Hypothalamus (tissue), 51 donors: ENCODE measurements at regions not wholly inside any gene's neighbourhood (a gene's known extent, or its start where the extent isn't known, plus 50 kb on each side); places are given as distances from the start of the nearest gene placed in this dataset.
"Not testable (repeated sequence)": the region's sequence is repeated elsewhere in the genome, so short reads cannot be mapped to it uniquely, and the experiment has no call there.

Experiments used
- DNase-seq, 51 donors: peaks; one replicate each; lab custom pipeline; 2025; lab: John Stamatoyannopoulos, UW

DNA sequence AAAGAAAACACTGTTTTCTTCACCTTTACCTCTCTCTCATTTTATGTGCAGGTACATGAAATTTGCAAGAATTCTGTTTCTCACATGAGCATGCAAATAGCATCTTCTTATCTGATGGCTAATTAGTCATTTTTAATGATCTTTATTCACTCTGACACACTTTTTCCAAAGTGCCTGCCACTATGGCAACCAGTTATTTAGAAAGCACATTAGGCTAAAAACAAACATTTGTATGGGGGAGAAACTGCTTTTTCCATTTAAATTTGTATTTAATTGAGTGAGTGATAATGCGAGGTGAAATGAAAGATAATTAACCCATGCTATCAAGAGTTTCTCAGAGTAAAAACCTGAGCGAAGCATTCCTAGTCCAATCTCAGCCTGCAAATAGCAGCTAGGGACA lies 365.0 kb downstream of the MAT2B start:
- no peak for DNase-seq

DNA sequence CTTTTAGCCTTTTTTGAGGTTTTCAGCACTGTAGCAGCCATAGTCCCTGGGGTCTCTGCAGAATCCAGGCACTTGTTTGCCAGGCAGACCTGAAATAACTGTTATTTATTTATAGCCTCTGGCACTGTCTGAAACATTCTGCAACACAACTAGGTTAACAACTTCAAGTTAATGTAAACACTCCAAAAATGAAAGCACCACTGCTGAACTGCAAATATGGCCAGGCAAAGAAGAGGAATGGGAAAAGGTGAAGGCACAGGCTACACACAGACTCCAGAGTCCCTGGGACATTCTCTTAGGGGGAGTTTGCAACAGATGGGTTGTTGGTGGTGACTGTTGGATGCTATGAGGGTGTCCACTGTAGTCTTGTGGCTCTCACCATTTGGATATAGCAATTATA lies 369.0 kb downstream of the MAT2B start:
- no peak for DNase-seq

DNA sequence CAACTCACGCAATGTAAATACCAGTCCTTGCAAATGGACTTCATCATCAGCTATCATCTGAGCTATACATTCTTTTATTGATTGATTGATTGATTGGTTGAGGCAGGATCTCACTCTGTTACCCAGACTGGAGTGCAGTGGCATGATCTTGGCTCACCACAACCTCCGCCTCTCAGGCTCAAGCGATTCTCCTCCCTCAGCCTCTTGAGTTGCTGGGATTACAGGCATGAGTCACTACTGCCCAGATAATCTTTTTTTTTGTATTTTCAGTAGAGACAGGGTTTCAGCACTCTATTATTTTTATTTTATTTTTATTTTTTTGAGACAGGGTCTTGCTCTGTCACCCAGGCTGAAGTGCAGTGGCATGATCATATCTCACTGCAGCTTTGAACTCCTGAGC lies 369.5 kb downstream of the MAT2B start:
- DNase-seq = not testable (repeated sequence)

DNA sequence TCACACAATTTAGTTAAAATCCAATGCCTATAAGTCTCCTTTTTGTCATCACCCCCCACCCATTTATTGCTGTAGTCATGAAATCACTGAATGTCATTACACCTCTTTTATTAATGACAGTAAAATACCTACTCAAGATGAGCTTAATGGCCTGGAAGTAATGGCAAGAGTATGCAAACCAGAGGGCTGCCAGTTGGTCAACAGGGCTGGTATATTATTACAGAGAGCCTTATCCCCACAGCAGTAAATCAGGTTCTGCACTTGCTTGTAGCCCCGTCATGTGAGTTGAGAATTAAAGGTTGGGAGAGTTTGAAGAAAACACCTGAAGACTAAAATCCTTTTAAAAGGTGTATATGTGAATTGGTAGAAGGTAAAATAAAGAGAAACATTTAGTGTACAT lies 372.4 kb downstream of the MAT2B start:
- no peak for DNase-seq

DNA sequence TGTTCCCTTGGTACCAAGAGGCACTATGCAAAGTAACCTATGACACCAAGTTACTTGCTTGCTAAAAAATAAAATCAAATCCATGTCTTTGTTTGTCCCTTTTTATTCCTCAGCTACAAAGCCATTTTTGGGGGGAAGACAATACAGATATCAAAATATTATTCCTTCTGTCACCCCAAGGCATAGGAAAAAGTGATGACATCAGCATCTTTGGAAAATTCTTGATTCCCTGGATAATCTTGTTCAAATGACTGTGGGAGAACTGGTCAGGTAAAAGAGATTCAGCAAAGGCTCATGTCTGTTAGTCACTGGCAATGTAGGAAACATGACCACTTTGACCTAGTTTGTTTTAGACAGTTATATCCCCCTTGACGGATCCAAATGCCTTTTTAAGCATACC lies 373.1 kb downstream of the MAT2B start:
- no peak for DNase-seq

DNA sequence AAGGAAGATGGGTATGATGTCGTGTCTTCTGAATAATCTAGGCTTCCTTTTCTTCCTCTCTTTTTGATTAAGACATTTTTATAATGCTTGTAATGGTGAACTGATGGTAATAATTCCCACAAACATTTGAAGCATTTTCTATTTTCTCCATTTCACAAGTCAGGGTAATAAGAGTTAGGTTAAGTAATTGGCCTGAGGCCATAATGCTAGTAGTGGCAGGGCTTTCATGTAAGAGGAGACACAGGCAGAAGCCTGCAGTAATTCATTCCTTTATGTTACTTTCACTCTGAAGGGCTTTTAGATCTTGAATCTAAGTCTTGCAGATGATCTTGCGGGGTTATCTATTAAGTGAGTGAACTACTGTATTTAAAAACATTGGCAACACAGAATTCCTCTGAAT lies 374.9 kb downstream of the MAT2B start:
- no peak for DNase-seq

DNA sequence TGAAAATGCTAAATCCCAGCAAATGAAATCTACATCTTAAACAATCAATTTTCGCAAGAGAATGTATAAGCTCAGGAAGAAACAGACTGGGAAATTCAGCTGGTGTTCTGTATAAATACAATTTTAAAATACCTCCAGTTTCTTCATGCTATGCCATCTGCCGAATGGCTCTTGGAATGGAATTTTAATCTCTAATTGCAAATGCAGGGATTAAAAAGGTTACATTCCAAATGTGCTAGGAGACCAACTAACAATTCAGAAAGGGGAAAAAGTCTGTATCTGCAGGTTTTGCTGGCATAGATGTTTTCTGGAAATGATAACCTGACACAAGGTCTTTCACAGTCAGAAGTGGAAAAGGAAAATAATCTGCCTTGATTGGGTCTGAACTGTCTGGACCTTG lies 379.7 kb downstream of the MAT2B start:
- no peak for DNase-seq

DNA sequence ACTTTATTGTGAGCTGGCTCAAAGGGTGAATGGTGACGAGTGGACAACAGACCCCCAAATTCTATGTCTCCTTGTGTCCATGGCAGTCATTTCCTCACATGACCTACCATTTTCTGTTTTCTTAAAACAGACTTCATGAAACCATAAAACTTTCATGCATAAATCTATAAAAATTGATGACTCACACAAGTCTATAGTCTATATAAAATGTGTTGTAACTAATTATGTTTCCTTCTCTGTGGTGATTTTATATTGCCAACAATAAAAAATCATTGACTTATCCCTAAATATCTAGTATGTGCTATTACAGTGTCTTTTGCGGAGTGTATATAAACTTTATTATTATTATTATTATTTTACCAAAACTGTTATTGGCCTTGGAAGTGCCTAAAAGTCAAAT lies 382.4 kb downstream of the MAT2B start:
- no peak for DNase-seq

DNA sequence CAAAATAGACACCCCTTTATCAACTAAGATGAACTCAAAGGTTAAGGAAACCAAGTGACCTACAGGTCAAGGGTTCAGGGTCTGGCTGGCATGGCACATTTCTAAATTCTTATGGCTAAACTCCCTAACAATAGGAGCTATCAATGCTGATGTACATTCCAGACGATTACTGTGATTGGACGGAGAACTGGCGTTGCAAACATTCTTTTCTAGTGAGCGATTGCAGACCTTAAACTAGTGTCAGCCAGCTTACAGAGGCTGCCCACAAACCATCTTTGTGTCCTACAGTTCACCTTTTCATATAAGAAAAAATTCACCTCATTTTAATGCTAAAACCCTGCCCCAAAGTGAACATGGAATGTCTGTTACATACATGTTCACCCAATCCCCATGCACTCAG lies 382.9 kb downstream of the MAT2B start:
- no peak for DNase-seq

DNA sequence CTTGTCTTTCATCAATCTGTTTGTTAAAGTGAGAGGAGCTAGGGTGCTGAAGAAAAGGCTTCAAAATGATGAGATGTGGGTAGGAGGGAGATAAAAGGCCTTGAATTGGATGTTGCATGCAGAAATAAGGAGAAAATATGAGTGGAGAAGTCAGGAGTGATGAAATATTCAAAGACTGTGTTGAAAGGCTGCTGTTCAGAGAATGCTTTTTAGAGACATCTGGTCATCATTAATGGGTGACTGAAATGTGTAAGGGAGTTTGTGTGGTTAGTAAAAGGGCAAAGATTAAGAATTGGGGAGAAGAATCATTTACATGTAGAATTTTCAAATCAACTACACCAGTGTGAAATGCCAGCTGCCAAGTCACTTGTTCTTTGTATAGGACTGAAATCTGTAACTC lies 383.9 kb downstream of the MAT2B start:
- no peak for DNase-seq

DNA sequence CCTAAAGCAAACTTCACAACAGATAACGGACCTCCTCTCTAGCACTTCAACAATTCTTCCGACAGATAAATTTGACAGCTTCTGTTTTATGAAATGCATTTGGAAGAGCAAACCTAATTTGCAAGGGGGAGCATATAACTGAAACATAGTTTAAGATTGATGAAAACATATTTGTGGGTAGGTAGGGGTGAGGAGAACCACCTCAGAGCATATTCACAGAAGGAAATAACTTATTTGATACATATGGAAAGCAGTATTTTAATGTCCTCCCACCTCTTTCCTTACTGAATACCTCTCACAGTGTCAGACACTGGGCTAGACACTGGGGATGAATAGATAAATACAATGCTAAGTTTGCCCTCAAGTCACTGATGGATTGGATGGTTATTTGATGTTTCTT lies 384.8 kb downstream of the MAT2B start:
- no peak for DNase-seq

DNA sequence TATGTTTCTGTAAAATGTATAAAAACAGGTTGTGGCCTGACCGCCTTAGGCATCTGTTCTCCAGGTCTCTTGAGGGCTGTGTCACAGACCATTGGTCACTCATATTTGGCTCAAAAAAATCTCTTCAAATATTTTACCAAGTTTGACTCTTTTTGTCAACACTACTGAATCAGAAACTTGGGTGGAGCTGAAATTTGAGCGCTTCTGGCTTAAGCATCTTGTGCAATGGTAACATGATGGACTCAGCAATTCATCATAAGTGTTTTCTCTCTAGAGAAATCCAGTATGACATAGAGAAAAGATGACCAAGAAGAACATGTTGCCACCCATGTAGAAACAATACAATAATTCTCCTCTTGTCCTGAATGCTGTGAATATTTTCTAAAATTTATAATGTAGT lies 387.9 kb downstream of the MAT2B start:
- DNase-seq = no peak

DNA sequence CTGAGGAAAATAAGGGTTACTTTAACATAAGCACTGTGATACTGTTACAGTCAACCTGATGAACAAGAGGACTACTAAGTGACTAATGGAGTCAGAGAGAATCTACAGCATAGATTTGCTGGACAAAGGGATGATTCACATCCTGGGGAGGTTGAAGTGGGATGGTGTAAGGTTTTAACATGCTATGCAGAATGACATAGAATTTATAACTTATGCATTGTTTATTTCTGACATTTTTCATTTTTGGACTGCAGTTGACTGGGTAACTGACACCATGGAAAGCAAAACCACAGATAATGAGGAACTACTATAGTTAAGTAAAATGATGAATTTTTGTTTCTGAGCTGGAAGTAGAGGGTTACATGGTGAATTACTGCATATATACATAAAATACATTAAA lies 389.2 kb downstream of the MAT2B start:
- no peak for DNase-seq

DNA sequence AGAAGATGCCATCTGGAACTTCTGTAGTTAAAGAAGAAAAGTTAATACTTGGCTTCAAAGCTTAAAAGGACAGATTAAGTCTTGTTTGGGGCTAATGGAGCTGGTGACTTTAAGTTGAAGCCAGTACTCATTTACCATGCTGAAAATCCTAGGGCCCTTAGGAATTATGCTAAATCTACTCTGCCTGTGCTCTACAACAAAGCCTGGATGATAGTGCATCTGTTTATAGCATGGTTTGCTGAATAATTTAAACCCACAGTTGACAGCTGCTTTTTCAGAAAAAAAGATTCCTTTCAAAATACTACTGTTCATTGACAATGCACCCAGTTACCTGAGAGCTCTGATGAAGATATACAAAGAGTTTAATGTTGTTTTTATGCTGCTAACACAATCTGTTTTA lies 393.5 kb downstream of the MAT2B start:
- DNase-seq = no peak

DNA sequence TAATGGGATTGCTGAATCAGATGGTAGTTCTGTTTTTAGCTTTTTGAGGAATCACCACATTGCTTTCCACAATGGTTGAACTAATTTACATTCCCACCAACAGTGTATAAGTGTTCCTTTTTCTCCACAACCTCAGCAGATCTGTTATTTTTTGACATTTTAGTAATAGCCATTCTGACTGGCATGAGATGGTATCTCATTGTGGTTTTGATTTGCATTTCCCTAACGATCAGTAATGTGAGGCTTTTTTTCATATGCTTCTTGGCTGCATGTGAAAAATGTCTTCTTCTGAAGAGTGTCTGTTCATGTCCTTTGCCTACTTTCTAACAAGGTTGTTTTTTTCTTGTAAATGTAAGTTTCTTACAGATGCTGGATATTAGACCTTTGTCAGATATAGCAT lies 402.4 kb downstream of the MAT2B start:
- not testable (repeated sequence) for DNase-seq

DNA sequence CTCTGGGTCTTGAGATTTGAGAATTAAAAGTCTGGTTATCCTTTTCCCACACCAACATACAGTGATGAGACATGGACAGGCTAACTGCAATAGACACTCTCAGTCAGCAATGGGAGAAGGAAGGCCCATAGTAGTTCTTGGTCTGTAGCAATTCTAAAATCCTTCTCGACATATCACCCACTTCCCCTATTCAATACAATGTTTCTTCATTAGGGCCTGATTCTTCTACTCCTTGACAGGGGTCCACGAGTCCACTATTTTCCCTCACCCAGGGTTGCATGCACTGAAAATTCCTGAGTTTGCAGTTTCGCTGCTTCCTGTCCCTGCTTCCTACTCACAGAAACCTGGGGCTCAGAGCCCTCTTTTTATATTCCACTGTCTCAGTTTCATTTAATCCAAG lies 402.8 kb downstream of the MAT2B start:
- peak in 1 of 51 donors; percentile 3 for DNase-seq

DNA sequence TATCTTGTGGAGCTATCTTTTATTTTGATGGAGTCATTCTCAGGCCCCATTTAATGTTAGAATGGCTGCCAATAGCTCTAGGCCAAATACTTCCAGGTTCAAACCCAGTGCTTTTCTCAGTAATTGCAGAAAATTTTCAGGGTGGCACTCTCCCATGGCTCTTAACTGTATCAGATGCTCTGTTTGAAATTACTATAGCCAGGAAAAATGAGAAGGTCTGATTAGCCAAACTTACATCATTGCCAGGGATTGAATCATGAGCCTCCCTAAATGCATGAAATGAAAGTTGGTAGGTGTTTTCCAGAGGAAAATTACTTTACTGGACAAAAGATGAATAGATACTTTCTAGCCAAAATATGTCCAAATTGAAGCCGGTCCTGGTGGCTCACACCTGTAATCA lies 404.8 kb downstream of the MAT2B start:
- no peak for DNase-seq

DNA sequence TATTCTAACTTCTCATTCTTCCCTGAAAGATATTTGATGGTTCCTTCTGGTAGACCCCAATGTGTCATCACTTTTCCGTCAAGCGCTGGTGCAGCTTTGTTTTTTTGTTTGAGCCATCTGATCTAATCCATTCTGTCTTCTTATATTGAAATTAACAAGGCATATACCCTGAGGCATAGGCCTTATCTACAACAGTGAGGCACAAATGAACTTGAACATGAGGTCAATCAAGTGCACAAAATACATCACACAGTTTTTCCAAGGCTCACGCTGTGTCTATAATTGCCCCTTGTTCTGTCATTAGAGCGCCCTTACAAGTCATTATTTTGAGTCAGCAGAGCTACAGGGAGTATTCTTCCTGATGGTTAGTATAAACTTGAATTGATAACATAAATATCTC lies 406.6 kb downstream of the MAT2B start:
- no peak for DNase-seq

DNA sequence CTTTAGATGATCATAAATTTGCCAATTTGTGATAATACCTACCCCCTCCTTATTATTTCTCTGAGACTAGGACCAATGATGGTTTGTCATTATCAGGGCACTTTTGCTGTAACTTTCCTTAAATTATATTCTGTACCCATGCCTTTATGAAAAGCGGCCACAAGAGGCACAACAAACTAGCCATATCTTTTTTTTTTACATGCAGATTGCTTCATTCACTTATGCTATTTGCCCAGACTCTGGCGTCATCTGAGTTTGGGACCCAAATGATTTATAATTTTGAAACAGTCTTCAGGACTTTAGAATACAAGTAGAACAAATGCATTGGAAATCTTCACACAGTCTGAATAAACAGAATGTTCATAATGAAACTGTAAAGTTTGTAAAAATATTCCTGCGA lies 408.1 kb downstream of the MAT2B start:
- DNase-seq = no peak

DNA sequence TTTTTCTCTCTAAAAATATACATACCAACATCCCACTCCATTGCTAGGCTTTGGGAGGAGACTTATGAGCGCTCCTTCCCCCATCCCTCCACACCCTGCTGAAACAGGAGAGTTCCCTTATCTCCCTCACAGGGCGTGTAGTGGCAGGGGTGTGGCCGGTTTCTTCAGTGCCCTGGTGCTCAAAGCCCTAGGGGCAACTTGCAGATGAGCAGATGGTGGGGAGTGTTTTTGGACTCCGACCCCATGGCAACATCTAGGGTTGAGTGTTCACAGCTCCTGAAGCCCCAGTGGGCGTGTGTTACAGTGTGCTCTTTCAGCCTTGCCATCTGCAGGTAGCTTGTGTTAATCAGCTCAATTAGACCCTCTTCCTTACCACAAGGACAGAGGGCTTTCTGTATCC lies 409.5 kb downstream of the MAT2B start:
- DNase-seq = no peak

DNA sequence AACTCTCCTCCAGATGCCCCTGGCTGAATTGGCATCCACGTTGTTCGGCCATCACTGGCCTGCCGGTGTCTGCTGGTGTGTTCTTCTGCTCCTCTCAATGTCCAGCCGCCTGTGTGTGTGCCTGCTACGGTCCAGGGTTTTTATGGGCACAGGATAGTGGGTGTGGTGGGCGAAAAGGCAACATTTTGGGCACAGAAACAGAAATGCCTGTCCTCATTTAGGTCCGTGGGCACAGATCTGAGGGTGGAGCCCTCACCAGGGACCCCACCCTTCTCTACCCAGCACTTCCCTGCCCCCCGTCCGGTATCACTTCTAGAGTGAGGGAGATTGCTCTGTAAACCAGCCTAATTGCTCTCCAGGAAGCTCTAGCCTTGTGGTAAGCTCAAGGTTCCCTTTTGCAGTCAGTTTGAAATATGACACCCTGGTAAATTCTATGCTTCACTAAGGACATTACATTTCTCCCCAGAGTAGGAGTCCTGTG lies 410.1 kb downstream of the MAT2B start:
- no peak for DNase-seq

DNA sequence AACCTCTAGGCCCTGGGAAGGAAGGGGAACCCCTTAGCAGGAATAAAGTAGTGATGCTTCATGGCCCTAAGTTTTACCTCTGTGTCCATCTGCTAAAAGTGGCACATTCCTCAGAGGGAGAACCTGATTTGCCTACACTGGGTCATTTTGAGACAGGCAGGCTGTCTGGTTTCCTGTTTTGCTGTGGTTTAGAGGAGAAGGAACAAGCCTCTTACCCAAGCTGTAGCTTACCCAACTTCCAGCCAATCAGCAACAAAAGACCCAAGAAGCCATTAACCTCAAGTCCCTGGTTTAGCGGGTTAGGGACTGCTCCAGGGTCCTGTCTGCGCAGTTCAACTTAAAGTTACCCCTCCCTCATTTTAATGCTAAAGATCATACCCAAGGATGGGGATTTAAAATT lies 411.0 kb downstream of the MAT2B start:
- DNase-seq = peak in 10 of 51 donors; percentile 2 to 34 (median 15)

DNA sequence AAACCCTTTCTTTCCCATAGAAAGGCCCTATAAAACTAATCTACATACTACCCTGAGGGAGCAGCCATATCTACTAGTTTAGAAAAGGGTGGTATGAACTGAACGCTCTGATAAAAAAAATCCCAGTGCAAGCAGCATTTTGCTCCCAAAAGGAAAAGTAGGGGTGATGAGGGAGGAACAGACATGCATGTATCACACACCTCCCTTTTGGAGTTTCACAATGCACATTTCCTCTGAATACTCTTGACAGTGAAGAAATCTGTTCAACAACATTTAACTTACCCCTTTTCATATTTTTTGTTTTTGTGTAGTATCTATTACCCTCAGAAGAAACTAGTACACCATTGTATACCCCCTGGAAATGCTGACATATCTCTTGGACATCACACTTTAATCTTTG lies 411.4 kb downstream of the MAT2B start:
- DNase-seq = no peak

DNA sequence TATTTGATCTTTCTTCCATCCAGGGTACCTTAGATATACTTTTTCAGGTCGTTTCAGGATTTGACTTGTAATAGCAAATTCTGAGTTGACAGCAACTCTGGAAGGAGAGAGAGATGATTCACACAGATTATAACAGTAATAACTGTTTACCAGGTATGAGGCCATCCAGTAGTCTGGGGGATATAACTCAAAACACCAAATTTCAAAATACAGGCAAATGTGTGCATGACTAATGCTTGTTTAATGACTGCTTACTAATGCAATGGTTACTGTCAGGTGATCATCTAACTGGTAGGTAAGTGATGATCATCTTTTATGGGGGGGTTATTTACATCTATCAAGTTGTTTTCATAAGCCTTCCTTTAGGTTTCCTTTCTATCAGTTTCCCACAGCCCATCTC lies 412.3 kb downstream of the MAT2B start:
- DNase-seq = no peak
